GM12878 (cell line): ENCODE measurements at regions not wholly inside any gene's neighbourhood (a gene's known extent, or its start where the extent isn't known, plus 50 kb on each side); places are given as distances from the start of the nearest gene placed in this dataset.

Experiments used
- ATAC-seq: fragments of 200-7000 bp; cut with Tn5 transposase; 3 replicates; pipeline ENCODE4 v1.9.1; 2020; ENCODE audit warnings: mild to moderate bottlenecking, moderate library complexity
- BruUV-seq: library from RNA; stranded (reverse); fragments of 400-500 nt; replicated peaks from 2 replicates; lab custom pipeline; 2021; lab: Mats Ljungman, UMichigan
- CTCF ChIA-PET: fragments of 300-600 bp; sonication (Branson Sonifier 250); formaldehyde crosslinking; extraction: SDS; loops from one replicate; lab custom pipeline; 2021; ENCODE audit warnings: inconsistent platforms; lab: Yijun Ruan, JAX
- POLR2A ChIA-PET: fragments of 350-600 bp; formaldehyde crosslinking; extraction: SDS; loops from one replicate; lab custom pipeline; 2021; ENCODE audit warnings: inconsistent platforms; lab: Charles Lee
- RAD21 ChIA-PET: fragments of 300-600 bp; sonication (Branson Sonifier 250); formaldehyde crosslinking; loops from one replicate; lab custom pipeline; 2023; ENCODE audit warnings: antibody characterized with exemption; ENCODE audit not compliant: unreplicated experiment; lab: Charles Lee
- SMC1A ChIA-PET: fragments of 300-600 bp; sonication (Branson Sonifier 250); formaldehyde crosslinking; loops from one replicate; lab custom pipeline; 2023; ENCODE audit not compliant: unreplicated experiment, uncharacterized antibody; lab: Charles Lee
- DNase-seq: peaks from one replicate; pipeline ENCODE4 v3.0.0-alpha.2; 2011; ENCODE audit warnings: low read depth, low spot score
- FAIRE-seq: peaks from 3 replicates; lab custom pipeline; 2011; peaks lifted over from hg19 to GRCh38; lab: Jason Lieb, UNC
- H2AFZ ChIP-seq: 2 replicates; pipeline ENCODE4 v1.6.0; 2011; ENCODE audit warnings: low read depth, low read length, control low read depth; ENCODE audit not compliant: control insufficient read depth
- H3K27ac ChIP-seq: 2 replicates; pipeline ENCODE4 v1.5.1; 2011; ENCODE audit warnings: control low read depth; ENCODE audit not compliant: control insufficient read depth, insufficient read depth
- H3K27me3 ChIP-seq, 2 experiments: replicated peaks in 1 of 2; 2 replicates each; pipeline versions ENCODE4 v1.6.0 to v1.6.1; 2011; ENCODE audit warnings: low read length in 1 of 2; ENCODE audit not compliant: control insufficient read depth in 2 of 2, insufficient read depth in 2 of 2
- H3K36me3 ChIP-seq, 2 experiments: 2 replicates each; pipeline ENCODE4 v1.5.1; 2011; ENCODE audit warnings: low read length in 1 of 2; ENCODE audit not compliant: control insufficient read depth in 2 of 2, insufficient read depth in 2 of 2
- H3K4me1 ChIP-seq: 2 replicates; pipeline ENCODE4 v1.6.1; 2011; ENCODE audit warnings: mild to moderate bottlenecking, low read length, moderate library complexity, mixed read lengths; ENCODE audit not compliant: control insufficient read depth, insufficient read depth
- H3K4me2 ChIP-seq: 2 replicates; pipeline ENCODE4 v1.6.0; 2011; ENCODE audit warnings: control low read depth; ENCODE audit not compliant: control insufficient read depth, insufficient read depth
- H3K4me3 ChIP-seq: fragments of 200-600 bp; sonication (generic); 2 replicates; pipeline ENCODE4 v1.5.1; 2016
- H3K79me2 ChIP-seq: 2 replicates; pipeline ENCODE4 v1.6.0; 2011; ENCODE audit warnings: low read length; ENCODE audit not compliant: control insufficient read depth, insufficient read depth
- H3K9ac ChIP-seq: 2 replicates; pipeline ENCODE4 v1.8.0; 2011; ENCODE audit warnings: low read length, control low read depth, mixed read lengths; ENCODE audit not compliant: control insufficient read depth, insufficient read depth
- H3K9me3 ChIP-seq: replicated peaks from 3 replicates; pipeline ENCODE4 v1.5.1; 2011; ENCODE audit warnings: mild to moderate bottlenecking, low read length; ENCODE audit not compliant: control insufficient read depth, insufficient read depth
- H4K20me1 ChIP-seq: 2 replicates; pipeline ENCODE4 v1.6.0; 2011; ENCODE audit not compliant: control insufficient read depth, insufficient read depth
- CEBPZ ChIP-seq: fragments of 150-350 bp; IDR thresholded peaks from 2 replicates; pipeline ENCODE4 v1.6.1; 2016; ENCODE audit warnings: low read depth, low read length
- E2F4 ChIP-seq: IDR thresholded peaks from 2 replicates; pipeline ENCODE4 v1.6.1; 2012; ENCODE audit warnings: low read depth, low read length, improper control_type of control experiment
- FOXK2 ChIP-seq: fragments of 450-650 bp; IDR thresholded peaks from 2 replicates; pipeline ENCODE4 v1.6.1; 2017; ENCODE audit warnings: mild to moderate bottlenecking, moderate library complexity
- GATAD2B ChIP-seq: fragments of 450-650 bp; conservative IDR thresholded peaks from 2 replicates; pipeline ENCODE4 v1.6.1; 2017; ENCODE audit warnings: low read depth, mild to moderate bottlenecking, moderate library complexity
- HDAC2 ChIP-seq: fragments of 200-600 bp; sonication (generic); IDR thresholded peaks from 2 replicates; pipeline ENCODE4 v1.6.1; 2017
- JUND ChIP-seq: IDR thresholded peaks from 2 replicates; pipeline ENCODE4 v1.6.1; 2012; ENCODE audit warnings: low read depth, mild to moderate bottlenecking, low read length, improper control_type of control experiment, moderate library complexity
- MAX ChIP-seq: IDR thresholded peaks from 2 replicates; pipeline ENCODE4 v1.6.1; 2012; ENCODE audit warnings: low read depth, low read length, improper control_type of control experiment
- MLLT1 ChIP-seq: fragments of 450-650 bp; IDR thresholded peaks from 2 replicates; pipeline ENCODE4 v1.6.1; 2016; ENCODE audit warnings: mild to moderate bottlenecking
- MTA3 ChIP-seq: IDR thresholded peaks from 2 replicates; pipeline ENCODE4 v1.6.1; 2012; ENCODE audit warnings: low read length, inconsistent platforms, borderline replicate concordance
- NFIC ChIP-seq: IDR thresholded peaks from 2 replicates; pipeline ENCODE4 v1.6.1; 2012; ENCODE audit warnings: low read depth, mild to moderate bottlenecking, inconsistent platforms, low read length, moderate library complexity
- NFXL1 ChIP-seq: fragments of 450-650 bp; IDR thresholded peaks from 2 replicates; pipeline ENCODE4 v1.6.1; 2017; ENCODE audit warnings: antibody characterized with exemption, mild to moderate bottlenecking, borderline replicate concordance
- NR2F1 ChIP-seq: fragments of 450-650 bp; conservative IDR thresholded peaks from 2 replicates; pipeline ENCODE4 v1.6.1; 2017; ENCODE audit warnings: mild to moderate bottlenecking
- POU2F2 ChIP-seq: IDR thresholded peaks from 3 replicates; pipeline ENCODE4 v1.6.1; 2011; ENCODE audit warnings: low read depth, mild to moderate bottlenecking, low read length, borderline replicate concordance
- RFX5 ChIP-seq: IDR thresholded peaks from 2 replicates; pipeline ENCODE4 v1.6.1; 2011; ENCODE audit warnings: low read depth, low read length, improper control_type of control experiment
- SIN3A ChIP-seq: IDR thresholded peaks from 2 replicates; pipeline ENCODE4 v1.6.1; 2012; ENCODE audit warnings: low read depth, low read length, improper control_type of control experiment
- SMARCA5 ChIP-seq: fragments of 450-650 bp; IDR thresholded peaks from 2 replicates; pipeline ENCODE4 v1.6.1; 2017; ENCODE audit warnings: mild to moderate bottlenecking
- SP1 ChIP-seq: IDR thresholded peaks from one replicate; pipeline ENCODE4 v1.6.1; 2011; ENCODE audit warnings: low read depth, low read length
- SPI1 ChIP-seq: IDR thresholded peaks from 2 replicates; pipeline ENCODE4 v1.6.1; 2011; ENCODE audit warnings: low read depth, mild to moderate bottlenecking, low read length, moderate library complexity, borderline replicate concordance; ENCODE audit not compliant: insufficient read depth
- ZNF24 ChIP-seq: fragments of 450-650 bp; IDR thresholded peaks from 2 replicates; pipeline ENCODE4 v1.6.1; 2017; ENCODE audit warnings: antibody characterized with exemption, mild to moderate bottlenecking
- ZNF384 ChIP-seq: IDR thresholded peaks from 2 replicates; pipeline ENCODE4 v1.6.1; 2012; ENCODE audit warnings: low read depth, mild to moderate bottlenecking, low read length, improper control_type of control experiment, borderline replicate concordance
- WGBS: methylation state at CpG from one replicate; pipeline ENCODE4 v1.1.6; 2016; ENCODE audit warnings: low lambda C conversion rate; ENCODE audit not compliant: insufficient replicate concordance, insufficient coverage; ENCODE audit errors: missing lambda C conversion rate; 5-methylcytosine and 5-hydroxymethylcytosine counted together
- in situ Hi-C: fragments of 300-500 bp; cut with MboI; formaldehyde crosslinking; loops from 9 replicates; pipeline ENCODE4 v1.14.3; 2018; ENCODE audit warnings: mixed read lengths
- intact Hi-C: fragments of 100-400 bp; cut with micrococcal nuclease; formaldehyde crosslinking; loops from one replicate; pipeline ENCODE4 v1.14.2; 2022; ENCODE audit not compliant: unreplicated experiment

- TF ChIP-seq E2F4 = no peak
- no peak for TF ChIP-seq SP1
- no peak for TF ChIP-seq MTA3
- TF ChIP-seq ZNF384 = no peak
- no peak for TF ChIP-seq HDAC2
- no peak for TF ChIP-seq FOXK2
- no peak for TF ChIP-seq NFXL1
- TF ChIP-seq MLLT1 = no peak
- TF ChIP-seq MAX = no peak
- no peak for TF ChIP-seq NR2F1
- TF ChIP-seq GATAD2B = no peak
- no peak for TF ChIP-seq NFIC
- no peak for TF ChIP-seq ZNF24
Measured at GRCh38 chr3:4067893-4068292, 235.3 kb upstream of the SETMAR start (continued).

GRCh38 chr3:4069796-4070195 is 233.4 kb upstream of the SETMAR start:
- ChIA-PET CTCF (no interaction called here), POLR2A (no interaction called here), RAD21 (no interaction called here), SMC1A (no interaction called here)
- intact Hi-C loops (no loop called here), in situ Hi-C loops (no loop called here)
- Histone ChIP-seq H3K36me3 (no peaks in the 10 kb centered on the region), H3K4me1 (peaks cover 3% of the 10 kb centered on the region), H3K27me3 (no peaks in the 10 kb centered on the region), H3K4me2 (no peak overlapping the region), H4K20me1 (no peaks in the 10 kb centered on the region), H3K79me2 (no peaks in the 10 kb centered on the region), H2AFZ (no peak overlapping the region), H3K9me3 (no peaks in the 10 kb centered on the region), H3K9ac (no peak overlapping the region), H3K27ac (no peak overlapping the region), H3K4me3 (no peak overlapping the region)
- 3% methylated on average over 2 of the region's 2 CpGs for WGBS
- ATAC-seq (no peak), DNase-seq (no peak), FAIRE-seq (no peak)
- BruUV-seq = no TSS peak
- no peak for TF ChIP-seq POU2F2
- no peak for TF ChIP-seq JUND
- no peak for TF ChIP-seq SMARCA5
- no peak for TF ChIP-seq SPI1
- TF ChIP-seq SIN3A = no peak
- no peak for TF ChIP-seq RFX5
- TF ChIP-seq CEBPZ = no peak
- no peak for TF ChIP-seq E2F4
